ENCODE measurements at regions not wholly inside any gene's neighbourhood (a gene's known extent, or its start where the extent isn't known, plus 50 kb on each side); places are given as distances from the start of the nearest gene placed in this dataset.

DNA sequence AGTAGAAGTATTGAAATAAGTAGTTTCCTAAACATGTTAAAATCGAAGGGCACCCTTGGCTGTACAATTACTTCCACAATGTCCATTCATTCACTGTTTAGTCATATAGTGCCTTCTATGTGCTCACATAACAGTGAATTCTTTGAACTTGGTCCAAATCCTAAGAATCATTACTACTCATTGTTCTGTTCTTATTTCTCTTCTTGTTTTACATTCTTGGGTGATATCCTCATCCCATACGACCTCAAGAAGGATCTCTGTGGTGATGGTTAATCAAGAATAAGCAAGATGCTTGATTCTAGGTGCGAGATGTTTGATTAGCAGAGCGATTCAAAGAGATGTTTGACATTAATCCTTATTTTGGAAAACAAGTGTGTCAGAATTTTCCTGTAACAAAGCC, 667.4 kb upstream of the ZP4 start:
- TF ChIP-seq, protein P1, sequence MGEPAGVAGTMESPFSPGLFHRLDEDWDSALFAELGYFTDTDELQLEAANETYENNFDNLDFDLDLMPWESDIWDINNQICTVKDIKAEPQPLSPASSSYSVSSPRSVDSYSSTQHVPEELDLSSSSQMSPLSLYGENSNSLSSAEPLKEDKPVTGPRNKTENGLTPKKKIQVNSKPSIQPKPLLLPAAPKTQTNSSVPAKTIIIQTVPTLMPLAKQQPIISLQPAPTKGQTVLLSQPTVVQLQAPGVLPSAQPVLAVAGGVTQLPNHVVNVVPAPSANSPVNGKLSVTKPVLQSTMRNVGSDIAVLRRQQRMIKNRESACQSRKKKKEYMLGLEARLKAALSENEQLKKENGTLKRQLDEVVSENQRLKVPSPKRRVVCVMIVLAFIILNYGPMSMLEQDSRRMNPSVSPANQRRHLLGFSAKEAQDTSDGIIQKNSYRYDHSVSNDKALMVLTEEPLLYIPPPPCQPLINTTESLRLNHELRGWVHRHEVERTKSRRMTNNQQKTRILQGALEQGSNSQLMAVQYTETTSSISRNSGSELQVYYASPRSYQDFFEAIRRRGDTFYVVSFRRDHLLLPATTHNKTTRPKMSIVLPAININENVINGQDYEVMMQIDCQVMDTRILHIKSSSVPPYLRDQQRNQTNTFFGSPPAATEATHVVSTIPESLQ (CRISPR knock-in tag; IDR thresholded peaks at IDR 0.05): no peak
- TF ChIP-seq, protein P2, sequence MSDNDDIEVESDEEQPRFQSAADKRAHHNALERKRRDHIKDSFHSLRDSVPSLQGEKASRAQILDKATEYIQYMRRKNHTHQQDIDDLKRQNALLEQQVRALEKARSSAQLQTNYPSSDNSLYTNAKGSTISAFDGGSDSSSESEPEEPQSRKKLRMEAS (CRISPR knock-in tag; IDR thresholded peaks at IDR 0.05): no peak
- TF ChIP-seq, protein P3, sequence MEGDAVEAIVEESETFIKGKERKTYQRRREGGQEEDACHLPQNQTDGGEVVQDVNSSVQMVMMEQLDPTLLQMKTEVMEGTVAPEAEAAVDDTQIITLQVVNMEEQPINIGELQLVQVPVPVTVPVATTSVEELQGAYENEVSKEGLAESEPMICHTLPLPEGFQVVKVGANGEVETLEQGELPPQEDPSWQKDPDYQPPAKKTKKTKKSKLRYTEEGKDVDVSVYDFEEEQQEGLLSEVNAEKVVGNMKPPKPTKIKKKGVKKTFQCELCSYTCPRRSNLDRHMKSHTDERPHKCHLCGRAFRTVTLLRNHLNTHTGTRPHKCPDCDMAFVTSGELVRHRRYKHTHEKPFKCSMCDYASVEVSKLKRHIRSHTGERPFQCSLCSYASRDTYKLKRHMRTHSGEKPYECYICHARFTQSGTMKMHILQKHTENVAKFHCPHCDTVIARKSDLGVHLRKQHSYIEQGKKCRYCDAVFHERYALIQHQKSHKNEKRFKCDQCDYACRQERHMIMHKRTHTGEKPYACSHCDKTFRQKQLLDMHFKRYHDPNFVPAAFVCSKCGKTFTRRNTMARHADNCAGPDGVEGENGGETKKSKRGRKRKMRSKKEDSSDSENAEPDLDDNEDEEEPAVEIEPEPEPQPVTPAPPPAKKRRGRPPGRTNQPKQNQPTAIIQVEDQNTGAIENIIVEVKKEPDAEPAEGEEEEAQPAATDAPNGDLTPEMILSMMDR (IDR thresholded peaks at IDR 0.05): no peak
- TF ChIP-seq, protein P4, sequence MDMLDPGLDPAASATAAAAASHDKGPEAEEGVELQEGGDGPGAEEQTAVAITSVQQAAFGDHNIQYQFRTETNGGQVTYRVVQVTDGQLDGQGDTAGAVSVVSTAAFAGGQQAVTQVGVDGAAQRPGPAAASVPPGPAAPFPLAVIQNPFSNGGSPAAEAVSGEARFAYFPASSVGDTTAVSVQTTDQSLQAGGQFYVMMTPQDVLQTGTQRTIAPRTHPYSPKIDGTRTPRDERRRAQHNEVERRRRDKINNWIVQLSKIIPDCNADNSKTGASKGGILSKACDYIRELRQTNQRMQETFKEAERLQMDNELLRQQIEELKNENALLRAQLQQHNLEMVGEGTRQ (CRISPR knock-in tag; IDR thresholded peaks at IDR 0.05): no peak
- TF ChIP-seq, protein P5, sequence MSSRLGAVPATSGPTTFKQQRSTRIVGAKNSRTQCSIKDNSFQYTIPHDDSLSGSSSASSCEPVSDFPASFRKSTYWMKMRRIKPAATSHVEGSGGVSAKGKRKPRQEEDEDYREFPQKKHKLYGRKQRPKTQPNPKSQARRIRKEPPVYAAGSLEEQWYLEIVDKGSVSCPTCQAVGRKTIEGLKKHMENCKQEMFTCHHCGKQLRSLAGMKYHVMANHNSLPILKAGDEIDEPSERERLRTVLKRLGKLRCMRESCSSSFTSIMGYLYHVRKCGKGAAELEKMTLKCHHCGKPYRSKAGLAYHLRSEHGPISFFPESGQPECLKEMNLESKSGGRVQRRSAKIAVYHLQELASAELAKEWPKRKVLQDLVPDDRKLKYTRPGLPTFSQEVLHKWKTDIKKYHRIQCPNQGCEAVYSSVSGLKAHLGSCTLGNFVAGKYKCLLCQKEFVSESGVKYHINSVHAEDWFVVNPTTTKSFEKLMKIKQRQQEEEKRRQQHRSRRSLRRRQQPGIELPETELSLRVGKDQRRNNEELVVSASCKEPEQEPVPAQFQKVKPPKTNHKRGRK (CRISPR knock-in tag; IDR thresholded peaks at IDR 0.05; ENCODE audit: borderline replicate concordance): no peak
- TF ChIP-seq SMAD3 (CRISPR knock-in tag; IDR thresholded peaks at IDR 0.05; ENCODE audit: borderline replicate concordance): no peak
- TF ChIP-seq, protein P6, sequence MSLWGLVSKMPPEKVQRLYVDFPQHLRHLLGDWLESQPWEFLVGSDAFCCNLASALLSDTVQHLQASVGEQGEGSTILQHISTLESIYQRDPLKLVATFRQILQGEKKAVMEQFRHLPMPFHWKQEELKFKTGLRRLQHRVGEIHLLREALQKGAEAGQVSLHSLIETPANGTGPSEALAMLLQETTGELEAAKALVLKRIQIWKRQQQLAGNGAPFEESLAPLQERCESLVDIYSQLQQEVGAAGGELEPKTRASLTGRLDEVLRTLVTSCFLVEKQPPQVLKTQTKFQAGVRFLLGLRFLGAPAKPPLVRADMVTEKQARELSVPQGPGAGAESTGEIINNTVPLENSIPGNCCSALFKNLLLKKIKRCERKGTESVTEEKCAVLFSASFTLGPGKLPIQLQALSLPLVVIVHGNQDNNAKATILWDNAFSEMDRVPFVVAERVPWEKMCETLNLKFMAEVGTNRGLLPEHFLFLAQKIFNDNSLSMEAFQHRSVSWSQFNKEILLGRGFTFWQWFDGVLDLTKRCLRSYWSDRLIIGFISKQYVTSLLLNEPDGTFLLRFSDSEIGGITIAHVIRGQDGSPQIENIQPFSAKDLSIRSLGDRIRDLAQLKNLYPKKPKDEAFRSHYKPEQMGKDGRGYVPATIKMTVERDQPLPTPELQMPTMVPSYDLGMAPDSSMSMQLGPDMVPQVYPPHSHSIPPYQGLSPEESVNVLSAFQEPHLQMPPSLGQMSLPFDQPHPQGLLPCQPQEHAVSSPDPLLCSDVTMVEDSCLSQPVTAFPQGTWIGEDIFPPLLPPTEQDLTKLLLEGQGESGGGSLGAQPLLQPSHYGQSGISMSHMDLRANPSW (CRISPR knock-in tag; conservative IDR thresholded peaks at IDR 0.05; ENCODE audit: low read depth): no peak
- no peak for TF ChIP-seq ZNF232 (CRISPR knock-in tag; IDR thresholded peaks at IDR 0.05)
- TF ChIP-seq, protein P7, sequence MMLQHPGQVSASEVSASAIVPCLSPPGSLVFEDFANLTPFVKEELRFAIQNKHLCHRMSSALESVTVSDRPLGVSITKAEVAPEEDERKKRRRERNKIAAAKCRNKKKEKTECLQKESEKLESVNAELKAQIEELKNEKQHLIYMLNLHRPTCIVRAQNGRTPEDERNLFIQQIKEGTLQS (CRISPR knock-in tag; conservative IDR thresholded peaks at IDR 0.05): no peak
- TF ChIP-seq NR2C2 (CRISPR knock-in tag; IDR thresholded peaks at IDR 0.05): no peak
- TF ChIP-seq, protein P8, sequence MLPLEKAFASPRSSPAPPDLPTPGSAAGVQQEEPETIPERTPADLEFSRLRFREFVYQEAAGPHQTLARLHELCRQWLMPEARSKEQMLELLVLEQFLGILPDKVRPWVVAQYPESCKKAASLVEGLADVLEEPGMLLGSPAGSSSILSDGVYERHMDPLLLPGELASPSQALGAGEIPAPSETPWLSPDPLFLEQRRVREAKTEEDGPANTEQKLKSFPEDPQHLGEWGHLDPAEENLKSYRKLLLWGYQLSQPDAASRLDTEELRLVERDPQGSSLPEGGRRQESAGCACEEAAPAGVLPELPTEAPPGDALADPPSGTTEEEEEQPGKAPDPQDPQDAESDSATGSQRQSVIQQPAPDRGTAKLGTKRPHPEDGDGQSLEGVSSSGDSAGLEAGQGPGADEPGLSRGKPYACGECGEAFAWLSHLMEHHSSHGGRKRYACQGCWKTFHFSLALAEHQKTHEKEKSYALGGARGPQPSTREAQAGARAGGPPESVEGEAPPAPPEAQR (CRISPR knock-in tag; IDR thresholded peaks at IDR 0.05): no peak
- TF ChIP-seq, protein P9, sequence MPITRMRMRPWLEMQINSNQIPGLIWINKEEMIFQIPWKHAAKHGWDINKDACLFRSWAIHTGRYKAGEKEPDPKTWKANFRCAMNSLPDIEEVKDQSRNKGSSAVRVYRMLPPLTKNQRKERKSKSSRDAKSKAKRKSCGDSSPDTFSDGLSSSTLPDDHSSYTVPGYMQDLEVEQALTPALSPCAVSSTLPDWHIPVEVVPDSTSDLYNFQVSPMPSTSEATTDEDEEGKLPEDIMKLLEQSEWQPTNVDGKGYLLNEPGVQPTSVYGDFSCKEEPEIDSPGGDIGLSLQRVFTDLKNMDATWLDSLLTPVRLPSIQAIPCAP (CRISPR knock-in tag; IDR thresholded peaks at IDR 0.05): no peak
